ENCODE measurements at regions not wholly inside any gene's neighbourhood (a gene's known extent, or its start where the extent isn't known, plus 50 kb on each side); places are given as distances from the start of the nearest gene placed in this dataset.
A peak's percentile ranks its signal among the peaks of the same experiment; 100 is the strongest.
"Not testable (repeated sequence)": the region's sequence is repeated elsewhere in the genome, so short reads cannot be mapped to it uniquely, and the experiment has no call there.

- H3K27ac Mint-ChIP-seq = no peak overlapping the region
- no peaks in the 10 kb centered on the region for H3K36me3 Mint-ChIP-seq (ENCODE audit: low read depth)
- TF ChIP-seq CTCF (IDR thresholded peaks at IDR 0.05) = no peak
- H3K9me3 Mint-ChIP-seq = peaks cover 29% of the 10 kb centered on the region
- H3K4me1 Mint-ChIP-seq = peaks cover 17% of the 10 kb centered on the region
- peaks cover 19% of the 10 kb centered on the region for H3K27me3 Mint-ChIP-seq (ENCODE audit: low read depth, poor library complexity)
- no peak for DNase-seq
- no peak overlapping the region for H3K4me3 Mint-ChIP-seq
Measured at GRCh38 chr17:83189044-83190003, 109.9 kb downstream of the METRNL start.

- H3K27ac Mint-ChIP-seq = no peak overlapping the region
- peaks cover 17% of the 10 kb centered on the region for H3K4me1 Mint-ChIP-seq
- TF ChIP-seq CTCF (IDR thresholded peaks at IDR 0.05) = no peak
Measured at GRCh38 chr17:83190004-83190385, 110.6 kb downstream of the METRNL start.

DNA sequence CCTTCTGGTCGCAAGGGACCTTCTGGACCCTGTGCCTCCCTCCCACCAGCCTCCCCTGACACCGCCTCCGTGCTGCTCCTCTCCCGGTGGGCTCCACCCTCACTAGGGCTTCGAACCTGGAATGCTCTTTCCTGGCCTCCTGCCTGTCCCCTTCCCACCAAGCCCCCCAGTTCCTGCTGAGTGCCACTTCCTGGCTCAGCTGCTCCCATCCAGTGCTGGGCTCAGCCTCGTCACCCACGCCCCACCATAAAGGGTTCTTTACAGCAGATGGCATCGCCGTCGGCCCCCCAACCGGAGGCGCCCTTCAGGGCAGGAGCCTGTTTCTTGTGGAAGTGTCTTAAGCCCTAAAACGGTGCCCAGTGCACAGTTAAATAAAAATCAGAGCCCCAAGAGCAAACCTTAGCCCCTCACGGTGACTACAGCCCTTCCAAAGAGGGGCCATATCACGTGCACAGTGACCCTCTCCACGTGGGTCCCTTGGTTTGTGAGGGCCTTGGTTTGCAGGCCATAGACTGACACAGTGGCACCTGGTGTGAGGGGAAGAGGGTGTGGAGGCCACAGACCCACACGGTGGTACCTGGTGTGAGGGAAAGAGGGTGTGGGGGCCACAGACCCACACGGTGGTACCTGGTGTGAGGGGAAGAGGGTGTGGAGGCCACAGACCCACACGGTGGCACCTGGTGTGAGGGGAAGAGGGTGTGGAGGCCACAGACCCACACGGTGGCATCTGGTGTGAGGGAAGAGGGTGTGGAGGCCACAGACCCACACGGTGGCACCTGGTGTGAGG, 111.4 kb downstream of the METRNL start:
- no peak overlapping the region for H3K4me3 Mint-ChIP-seq
- TF ChIP-seq CTCF (IDR thresholded peaks at IDR 0.05) = no peak
- H3K27ac Mint-ChIP-seq = no peak overlapping the region

More at GRCh38 chr17:83190004-83190385, 110.6 kb downstream of the METRNL start:
- H3K9me3 Mint-ChIP-seq = peaks cover 36% of the 10 kb centered on the region
- H3K36me3 Mint-ChIP-seq (ENCODE audit: low read depth) = no peaks in the 10 kb centered on the region
- no peak for DNase-seq
- peaks cover 21% of the 10 kb centered on the region for H3K27me3 Mint-ChIP-seq (ENCODE audit: low read depth, poor library complexity)
- H3K4me3 Mint-ChIP-seq = no peak overlapping the region

DNA sequence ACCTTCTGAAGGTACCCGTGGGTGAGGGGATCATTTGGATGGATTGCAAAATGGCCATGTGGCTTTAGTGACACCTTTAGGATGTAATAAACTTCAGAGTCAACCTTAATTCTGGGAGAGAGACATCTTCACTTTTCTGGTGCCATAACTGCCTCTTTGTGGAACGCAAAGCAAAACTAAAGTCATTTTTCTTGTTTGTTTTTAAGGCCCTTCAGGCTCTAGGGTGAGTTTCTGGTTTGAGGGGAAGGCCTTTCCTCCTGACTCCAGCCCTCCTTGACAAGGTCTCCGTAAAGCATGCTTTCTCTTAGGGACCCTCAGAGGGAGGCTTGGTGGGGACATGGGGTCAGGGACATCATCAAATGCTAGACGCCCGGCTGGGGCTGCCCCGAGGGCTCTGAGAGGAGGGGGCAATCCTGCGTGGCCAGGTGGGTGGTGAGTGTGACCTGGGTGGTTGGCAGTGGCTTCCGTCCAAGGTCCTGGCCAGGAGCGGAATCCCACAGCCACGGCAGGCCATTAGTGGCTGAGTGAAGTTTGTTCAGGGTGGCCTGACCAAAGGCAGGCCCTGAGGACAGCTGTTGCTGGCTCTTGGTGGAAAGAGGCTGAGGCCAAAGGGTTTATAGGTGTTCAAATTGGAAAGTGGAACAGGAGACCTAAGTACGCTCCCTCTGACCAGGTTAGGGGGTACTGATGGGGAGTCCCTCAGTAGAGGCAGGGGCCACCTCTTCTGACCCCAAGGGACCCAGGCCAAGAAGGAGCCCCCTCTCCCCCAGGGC, 112.2 kb downstream of the METRNL start:
- Mint-ChIP-seq H3K27ac (no peak overlapping the region), H3K36me3 (ENCODE audit: low read depth) (no peaks in the 10 kb centered on the region), H3K9me3 (peaks cover 42% of the 10 kb centered on the region), H3K4me1 (peaks cover 17% of the 10 kb centered on the region), H3K4me3 (no peak overlapping the region), H3K27me3 (ENCODE audit: low read depth, poor library complexity) (peaks cover 18% of the 10 kb centered on the region)
- DNase-seq = peak; percentile 0
- TF ChIP-seq CTCF (IDR thresholded peaks at IDR 0.05) = no peak

More for the DNA sequence above, 111.4 kb downstream of the METRNL start:
- Mint-ChIP-seq H3K4me1 (peaks cover 17% of the 10 kb centered on the region), H3K9me3 (peaks cover 39% of the 10 kb centered on the region), H3K27me3 (ENCODE audit: low read depth, poor library complexity) (peaks cover 21% of the 10 kb centered on the region), H3K36me3 (ENCODE audit: low read depth) (no peaks in the 10 kb centered on the region)
- DNase-seq = no peak

DNA sequence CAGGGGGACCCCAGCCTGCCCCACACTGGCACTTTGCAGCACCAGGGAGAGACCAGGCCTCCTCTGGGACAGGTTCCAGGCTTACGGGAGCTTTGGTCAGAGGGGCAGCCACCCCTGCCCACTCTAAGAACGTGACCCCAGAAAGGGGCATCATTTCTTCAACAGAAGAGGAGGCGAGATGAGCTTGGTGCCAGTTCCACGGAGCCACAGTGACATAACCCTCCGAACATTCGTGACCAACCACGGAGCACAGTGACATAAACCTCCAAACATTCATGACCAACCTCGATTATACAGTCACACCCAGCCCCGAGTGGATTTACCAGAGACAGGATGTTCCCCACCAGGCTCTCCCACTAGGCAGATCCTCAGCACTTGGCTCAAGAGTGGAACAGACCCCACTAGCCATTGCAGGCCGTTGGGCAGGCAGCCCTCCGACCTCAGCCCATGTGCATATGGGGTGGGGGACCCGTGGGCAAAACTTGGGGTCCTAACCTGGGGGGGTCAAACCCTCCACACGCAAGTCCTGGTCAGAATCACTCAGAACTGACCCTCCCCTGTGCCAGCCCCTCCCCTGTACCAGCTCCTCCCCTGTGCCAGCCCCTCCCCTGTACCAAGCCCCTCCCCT, 112.9 kb downstream of the METRNL start:
- peaks cover 21% of the 10 kb centered on the region for H3K27me3 Mint-ChIP-seq (ENCODE audit: low read depth, poor library complexity)
- no peak overlapping the region for H3K4me3 Mint-ChIP-seq
- peak; percentile 0 for DNase-seq
- peaks cover 43% of the 10 kb centered on the region for H3K9me3 Mint-ChIP-seq
- no peak overlapping the region for H3K27ac Mint-ChIP-seq
- H3K4me1 Mint-ChIP-seq = peaks cover 17% of the 10 kb centered on the region
- no peaks in the 10 kb centered on the region for H3K36me3 Mint-ChIP-seq (ENCODE audit: low read depth)
- TF ChIP-seq CTCF (IDR thresholded peaks at IDR 0.05) = no peak

DNA sequence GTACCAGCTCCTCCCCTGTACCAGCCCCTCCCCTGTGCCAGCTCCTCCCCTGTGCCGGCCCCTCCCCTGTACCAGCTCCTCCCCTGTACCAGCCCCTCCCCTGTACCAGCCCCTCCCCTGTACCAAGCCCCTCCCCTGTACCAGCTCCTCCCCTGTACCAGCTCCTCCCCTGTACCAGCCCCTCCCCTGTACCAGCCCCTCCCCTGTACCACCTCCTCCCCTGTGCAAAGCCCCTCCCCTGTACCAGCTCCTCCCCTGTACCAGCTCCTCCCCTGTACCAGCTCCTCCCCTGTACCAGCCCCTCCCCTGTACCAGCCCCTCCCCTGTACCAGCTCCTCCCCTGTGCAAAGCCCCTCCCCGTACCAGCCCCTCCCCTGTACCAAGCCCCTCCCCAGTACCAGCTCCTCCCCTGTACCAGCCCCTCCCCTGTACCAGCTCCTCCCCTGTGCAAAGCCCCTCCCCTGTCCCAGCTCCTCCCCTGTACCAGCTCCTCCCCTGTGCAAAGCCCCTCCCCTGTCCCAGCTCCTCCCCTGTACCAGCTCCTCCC, 113.5 kb downstream of the METRNL start:
- peaks cover 17% of the 10 kb centered on the region for H3K4me1 Mint-ChIP-seq
- not testable (repeated sequence) for H3K4me3 Mint-ChIP-seq

More for the DNA sequence above, 113.5 kb downstream of the METRNL start:
- DNase-seq; H3K36me3 Mint-ChIP-seq (ENCODE audit: low read depth); H3K27ac Mint-ChIP-seq: not testable (repeated sequence)
- H3K9me3 Mint-ChIP-seq = peaks cover 41% of the 10 kb centered on the region
- H3K27me3 Mint-ChIP-seq (ENCODE audit: low read depth, poor library complexity) = peaks cover 19% of the 10 kb centered on the region
